OCI-LY3 (cell line): ENCODE measurements at regions not wholly inside any gene's neighbourhood (a gene's known extent, or its start where the extent isn't known, plus 50 kb on each side); places are given as distances from the start of the nearest gene placed in this dataset.

Experiments used
- EZH2phosphoT487 ChIP-seq: fragments of 200-600 bp; shearing (Covaris generic); IDR thresholded peaks from 2 replicates; pipeline ENCODE4 v1.6.1; 2018; ENCODE audit warnings: antibody characterized with exemption, mixed run types, low read depth
- TF ChIP-seq, protein P1 (sequence below): fragments of 200-600, 300-600 bp; sonication (generic); IDR thresholded peaks from 2 replicates; pipeline ENCODE4 v1.5.1; 2014; ENCODE audit warnings: antibody characterized with exemption, low read length, low read depth

DNA sequence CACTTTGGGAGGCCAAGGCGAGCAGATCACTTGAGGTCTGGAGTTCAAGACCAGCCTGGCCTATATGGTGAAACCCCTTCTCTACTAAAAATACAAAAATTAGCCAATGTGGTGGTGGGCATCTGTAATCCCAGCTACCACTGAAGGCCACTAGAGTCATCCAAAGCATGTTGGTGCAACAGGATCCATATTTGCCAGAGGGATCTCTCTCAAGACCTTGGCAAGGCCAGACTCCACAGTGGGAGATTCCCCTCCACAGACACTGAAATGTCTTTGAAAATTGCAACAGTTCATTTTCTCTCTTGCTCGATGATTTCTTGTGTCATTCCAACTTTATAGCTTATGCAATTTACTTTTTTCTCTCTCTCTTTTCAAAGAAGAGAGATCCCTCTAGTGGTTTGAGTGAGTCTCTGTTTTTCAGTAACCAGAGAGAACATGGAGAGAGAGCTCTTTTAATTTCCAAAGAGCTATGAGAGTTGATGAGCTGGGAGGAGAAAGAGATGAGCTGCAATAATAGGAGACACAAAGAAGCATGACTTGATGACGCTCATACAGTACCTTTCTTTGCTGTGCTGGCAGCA lies 176.8 kb upstream of the USP25 start:
- TF ChIP-seq, protein P1, sequence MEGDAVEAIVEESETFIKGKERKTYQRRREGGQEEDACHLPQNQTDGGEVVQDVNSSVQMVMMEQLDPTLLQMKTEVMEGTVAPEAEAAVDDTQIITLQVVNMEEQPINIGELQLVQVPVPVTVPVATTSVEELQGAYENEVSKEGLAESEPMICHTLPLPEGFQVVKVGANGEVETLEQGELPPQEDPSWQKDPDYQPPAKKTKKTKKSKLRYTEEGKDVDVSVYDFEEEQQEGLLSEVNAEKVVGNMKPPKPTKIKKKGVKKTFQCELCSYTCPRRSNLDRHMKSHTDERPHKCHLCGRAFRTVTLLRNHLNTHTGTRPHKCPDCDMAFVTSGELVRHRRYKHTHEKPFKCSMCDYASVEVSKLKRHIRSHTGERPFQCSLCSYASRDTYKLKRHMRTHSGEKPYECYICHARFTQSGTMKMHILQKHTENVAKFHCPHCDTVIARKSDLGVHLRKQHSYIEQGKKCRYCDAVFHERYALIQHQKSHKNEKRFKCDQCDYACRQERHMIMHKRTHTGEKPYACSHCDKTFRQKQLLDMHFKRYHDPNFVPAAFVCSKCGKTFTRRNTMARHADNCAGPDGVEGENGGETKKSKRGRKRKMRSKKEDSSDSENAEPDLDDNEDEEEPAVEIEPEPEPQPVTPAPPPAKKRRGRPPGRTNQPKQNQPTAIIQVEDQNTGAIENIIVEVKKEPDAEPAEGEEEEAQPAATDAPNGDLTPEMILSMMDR = peak; percentile 63
- TF ChIP-seq EZH2phosphoT487 = no peak
